ENCODE measurements at regions not wholly inside any gene's neighbourhood (a gene's known extent, or its start where the extent isn't known, plus 50 kb on each side); places are given as distances from the start of the nearest gene placed in this dataset.

DNA sequence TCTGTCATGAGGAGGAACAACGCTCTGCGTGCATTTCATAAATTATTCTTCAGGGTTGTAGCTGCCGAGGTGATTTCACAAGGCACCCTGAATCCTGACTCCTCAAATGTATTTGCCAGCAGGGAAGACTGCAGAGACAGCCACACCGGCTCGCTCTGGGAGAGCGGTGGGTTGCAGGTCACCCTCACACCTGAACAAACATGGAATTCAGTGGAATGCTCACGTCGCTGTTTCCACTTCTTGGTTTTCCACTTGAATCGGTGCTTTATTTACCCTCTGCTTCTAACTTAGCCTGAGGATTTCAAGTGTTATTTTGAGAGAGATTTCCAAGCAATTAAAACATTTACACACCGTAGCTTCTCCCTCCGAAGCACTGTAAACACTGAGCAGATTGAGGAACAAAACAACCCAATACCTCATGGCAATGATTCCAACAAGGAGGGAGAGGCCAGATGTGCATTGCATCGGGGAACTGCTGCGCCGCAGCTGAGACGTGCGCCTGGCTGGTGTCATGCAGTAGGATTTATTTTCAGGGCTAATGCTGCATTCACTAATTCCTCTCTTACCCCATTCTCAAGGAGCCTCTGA is 59.5 kb upstream of the GGTLC1 start:
- TF ChIP-seq, protein P1, sequence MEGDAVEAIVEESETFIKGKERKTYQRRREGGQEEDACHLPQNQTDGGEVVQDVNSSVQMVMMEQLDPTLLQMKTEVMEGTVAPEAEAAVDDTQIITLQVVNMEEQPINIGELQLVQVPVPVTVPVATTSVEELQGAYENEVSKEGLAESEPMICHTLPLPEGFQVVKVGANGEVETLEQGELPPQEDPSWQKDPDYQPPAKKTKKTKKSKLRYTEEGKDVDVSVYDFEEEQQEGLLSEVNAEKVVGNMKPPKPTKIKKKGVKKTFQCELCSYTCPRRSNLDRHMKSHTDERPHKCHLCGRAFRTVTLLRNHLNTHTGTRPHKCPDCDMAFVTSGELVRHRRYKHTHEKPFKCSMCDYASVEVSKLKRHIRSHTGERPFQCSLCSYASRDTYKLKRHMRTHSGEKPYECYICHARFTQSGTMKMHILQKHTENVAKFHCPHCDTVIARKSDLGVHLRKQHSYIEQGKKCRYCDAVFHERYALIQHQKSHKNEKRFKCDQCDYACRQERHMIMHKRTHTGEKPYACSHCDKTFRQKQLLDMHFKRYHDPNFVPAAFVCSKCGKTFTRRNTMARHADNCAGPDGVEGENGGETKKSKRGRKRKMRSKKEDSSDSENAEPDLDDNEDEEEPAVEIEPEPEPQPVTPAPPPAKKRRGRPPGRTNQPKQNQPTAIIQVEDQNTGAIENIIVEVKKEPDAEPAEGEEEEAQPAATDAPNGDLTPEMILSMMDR (IDR thresholded peaks at IDR 0.05; ENCODE audit: insufficient read depth, low read depth, low read length): no peak
- TF ChIP-seq EZH2 (IDR thresholded peaks at IDR 0.05; ENCODE audit: insufficient read depth, low read length): no peak
